GM23338 (cell line): ENCODE measurements at regions not wholly inside any gene's neighbourhood (a gene's known extent, or its start where the extent isn't known, plus 50 kb on each side); places are given as distances from the start of the nearest gene placed in this dataset.

Source experiments
- TF ChIP-seq, protein P1 (sequence below): IDR thresholded peaks from one replicate; pipeline ENCODE4 v1.6.1; 2018; ENCODE audit warnings: antibody characterized with exemption; ENCODE audit not compliant: unreplicated experiment
- TF ChIP-seq, protein P2 (sequence below), 2 experiments: fragments of 200-600 bp in 1 of 2; sonication (generic) in 1 of 2; conservative IDR thresholded peaks; 2 replicates each; pipeline versions ENCODE4 v1.5.1 to v1.6.1; 2016 to 2017; ENCODE audit warnings: antibody characterized with exemption in 2 of 2, low read depth in 2 of 2, mild to moderate bottlenecking in 2 of 2, moderate library complexity in 1 of 2

DNA sequence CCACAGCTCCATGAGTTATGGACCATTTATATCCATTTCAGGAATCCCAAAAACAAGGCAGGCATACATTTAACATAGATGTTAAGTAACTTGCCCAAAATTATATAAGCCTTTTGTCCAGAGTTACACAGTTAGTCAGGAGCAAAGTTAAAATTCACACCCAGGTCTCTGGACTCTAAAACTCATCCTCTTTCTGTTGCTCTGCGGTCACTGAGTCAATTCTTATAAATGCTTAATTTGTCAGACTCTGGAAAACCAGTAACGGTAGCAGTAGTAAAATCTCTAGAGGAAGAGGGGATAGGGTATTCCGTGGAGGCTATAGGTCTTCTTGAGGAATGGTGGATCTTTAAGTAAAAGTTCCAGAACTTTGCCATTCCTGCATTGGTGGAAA lies 223.6 kb upstream of the JUN start:
- TF ChIP-seq, protein P1, sequence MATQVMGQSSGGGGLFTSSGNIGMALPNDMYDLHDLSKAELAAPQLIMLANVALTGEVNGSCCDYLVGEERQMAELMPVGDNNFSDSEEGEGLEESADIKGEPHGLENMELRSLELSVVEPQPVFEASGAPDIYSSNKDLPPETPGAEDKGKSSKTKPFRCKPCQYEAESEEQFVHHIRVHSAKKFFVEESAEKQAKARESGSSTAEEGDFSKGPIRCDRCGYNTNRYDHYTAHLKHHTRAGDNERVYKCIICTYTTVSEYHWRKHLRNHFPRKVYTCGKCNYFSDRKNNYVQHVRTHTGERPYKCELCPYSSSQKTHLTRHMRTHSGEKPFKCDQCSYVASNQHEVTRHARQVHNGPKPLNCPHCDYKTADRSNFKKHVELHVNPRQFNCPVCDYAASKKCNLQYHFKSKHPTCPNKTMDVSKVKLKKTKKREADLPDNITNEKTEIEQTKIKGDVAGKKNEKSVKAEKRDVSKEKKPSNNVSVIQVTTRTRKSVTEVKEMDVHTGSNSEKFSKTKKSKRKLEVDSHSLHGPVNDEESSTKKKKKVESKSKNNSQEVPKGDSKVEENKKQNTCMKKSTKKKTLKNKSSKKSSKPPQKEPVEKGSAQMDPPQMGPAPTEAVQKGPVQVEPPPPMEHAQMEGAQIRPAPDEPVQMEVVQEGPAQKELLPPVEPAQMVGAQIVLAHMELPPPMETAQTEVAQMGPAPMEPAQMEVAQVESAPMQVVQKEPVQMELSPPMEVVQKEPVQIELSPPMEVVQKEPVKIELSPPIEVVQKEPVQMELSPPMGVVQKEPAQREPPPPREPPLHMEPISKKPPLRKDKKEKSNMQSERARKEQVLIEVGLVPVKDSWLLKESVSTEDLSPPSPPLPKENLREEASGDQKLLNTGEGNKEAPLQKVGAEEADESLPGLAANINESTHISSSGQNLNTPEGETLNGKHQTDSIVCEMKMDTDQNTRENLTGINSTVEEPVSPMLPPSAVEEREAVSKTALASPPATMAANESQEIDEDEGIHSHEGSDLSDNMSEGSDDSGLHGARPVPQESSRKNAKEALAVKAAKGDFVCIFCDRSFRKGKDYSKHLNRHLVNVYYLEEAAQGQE: no peak
- TF ChIP-seq, protein P2, sequence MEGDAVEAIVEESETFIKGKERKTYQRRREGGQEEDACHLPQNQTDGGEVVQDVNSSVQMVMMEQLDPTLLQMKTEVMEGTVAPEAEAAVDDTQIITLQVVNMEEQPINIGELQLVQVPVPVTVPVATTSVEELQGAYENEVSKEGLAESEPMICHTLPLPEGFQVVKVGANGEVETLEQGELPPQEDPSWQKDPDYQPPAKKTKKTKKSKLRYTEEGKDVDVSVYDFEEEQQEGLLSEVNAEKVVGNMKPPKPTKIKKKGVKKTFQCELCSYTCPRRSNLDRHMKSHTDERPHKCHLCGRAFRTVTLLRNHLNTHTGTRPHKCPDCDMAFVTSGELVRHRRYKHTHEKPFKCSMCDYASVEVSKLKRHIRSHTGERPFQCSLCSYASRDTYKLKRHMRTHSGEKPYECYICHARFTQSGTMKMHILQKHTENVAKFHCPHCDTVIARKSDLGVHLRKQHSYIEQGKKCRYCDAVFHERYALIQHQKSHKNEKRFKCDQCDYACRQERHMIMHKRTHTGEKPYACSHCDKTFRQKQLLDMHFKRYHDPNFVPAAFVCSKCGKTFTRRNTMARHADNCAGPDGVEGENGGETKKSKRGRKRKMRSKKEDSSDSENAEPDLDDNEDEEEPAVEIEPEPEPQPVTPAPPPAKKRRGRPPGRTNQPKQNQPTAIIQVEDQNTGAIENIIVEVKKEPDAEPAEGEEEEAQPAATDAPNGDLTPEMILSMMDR (conservative IDR thresholded peaks at IDR 0.05; ENCODE audit: low read depth in 2 of 2): no peak
